GM23338 (cell line): ENCODE measurements at regions not wholly inside any gene's neighbourhood (a gene's known extent, or its start where the extent isn't known, plus 50 kb on each side); places are given as distances from the start of the nearest gene placed in this dataset.

Source experiments
- ATAC-seq: fragments of 200-7000 bp; cut with Tn5 transposase; 3 replicates; pipeline ENCODE4 v1.9.1; 2020
- DNase-seq: peaks from one replicate; pipeline ENCODE4 v3.0.0-alpha.2; 2015; ENCODE audit warnings: low spot score
- H2AFZ ChIP-seq: fragments of 200-600 bp; sonication (generic); 2 replicates; pipeline ENCODE4 v1.8.0; 2016; ENCODE audit warnings: antibody characterized with exemption, mild to moderate bottlenecking, moderate library complexity
- H3F3A ChIP-seq: fragments of 200-600 bp; sonication (generic); replicated peaks from 2 replicates; pipeline ENCODE4 v1.8.0; 2017; ENCODE audit warnings: antibody characterized with exemption, mixed run types, low read depth
- H3K27ac ChIP-seq: fragments of 200-600 bp; sonication (generic); 2 replicates; pipeline ENCODE4 v1.6.1; 2016; ENCODE audit warnings: low read depth
- H3K27me3 ChIP-seq: fragments of 200-600 bp; sonication (generic); 2 replicates; pipeline ENCODE4 v1.8.0; 2016; ENCODE audit warnings: mild to moderate bottlenecking, mixed run types, moderate library complexity; ENCODE audit not compliant: insufficient read depth
- H3K36me3 ChIP-seq: fragments of 200-600 bp; sonication (generic); 2 replicates; pipeline ENCODE4 v1.8.0; 2016; ENCODE audit warnings: mild to moderate bottlenecking; ENCODE audit not compliant: insufficient read depth
- H3K4me1 ChIP-seq: fragments of 200-600 bp; sonication (generic); 2 replicates; pipeline ENCODE4 v1.8.0; 2016; ENCODE audit warnings: mild to moderate bottlenecking, moderate library complexity; ENCODE audit not compliant: insufficient read depth
- H3K4me2 ChIP-seq: fragments of 200-600 bp; sonication (generic); 2 replicates; pipeline ENCODE4 v1.7.1; 2017; ENCODE audit warnings: mixed run types
- H3K4me3 ChIP-seq: fragments of 200-600 bp; sonication (generic); 2 replicates; pipeline ENCODE4 v1.6.1; 2016; ENCODE audit warnings: mixed run types
- H3K79me2 ChIP-seq: fragments of 200-600 bp; sonication (generic); replicated peaks from 2 replicates; pipeline ENCODE4 v1.8.0; 2017; ENCODE audit warnings: mild to moderate bottlenecking; ENCODE audit not compliant: insufficient read depth
- H3K9me2 ChIP-seq: fragments of 200-600 bp; sonication (generic); 2 replicates; pipeline ENCODE4 v1.8.0; 2017; ENCODE audit not compliant: insufficient read depth
- H4K20me1 ChIP-seq: fragments of 200-600 bp; sonication (generic); replicated peaks from 2 replicates; pipeline ENCODE4 v1.8.0; 2017; ENCODE audit warnings: mild to moderate bottlenecking; ENCODE audit not compliant: insufficient read depth
- H3K27ac Mint-ChIP-seq: 2 replicates; pipeline ENCODE4 v1.8.0; 2020; ENCODE audit warnings: inconsistent platforms, mild to moderate bottlenecking, moderate library complexity, mixed read lengths
- H3K27me3 Mint-ChIP-seq: 3 replicates; pipeline ENCODE4 v1.8.0; 2022; ENCODE audit warnings: low read depth, mild to moderate bottlenecking, moderate library complexity, mixed read lengths, inconsistent platforms; ENCODE audit not compliant: insufficient read depth, poor library complexity
- H3K36me3 Mint-ChIP-seq: 3 replicates; pipeline ENCODE4 v1.8.0; 2021; ENCODE audit warnings: low read depth, mild to moderate bottlenecking, inconsistent platforms, moderate library complexity, mixed read lengths
- H3K4me1 Mint-ChIP-seq: 3 replicates; pipeline ENCODE4 v1.8.0; 2020; ENCODE audit warnings: mild to moderate bottlenecking, inconsistent platforms, mixed read lengths
- H3K4me3 Mint-ChIP-seq: 3 replicates; pipeline ENCODE4 v1.8.0; 2021; ENCODE audit warnings: moderate library complexity, mild to moderate bottlenecking, inconsistent platforms, mixed read lengths
- H3K9me3 Mint-ChIP-seq: 3 replicates; pipeline ENCODE4 v1.8.0; 2020; ENCODE audit warnings: moderate library complexity, mild to moderate bottlenecking, inconsistent platforms, mixed read lengths
- CREB1 ChIP-seq: fragments of 250-450 bp; sonication (Bioruptor Pico); IDR thresholded peaks from 2 replicates; pipeline ENCODE4 v1.5.0; 2020; ENCODE audit warnings: low read depth, mild to moderate bottlenecking, moderate library complexity
- STAT1 ChIP-seq: IDR thresholded peaks from one replicate; pipeline ENCODE4 v1.6.1; 2016; ENCODE audit warnings: antibody characterized with exemption; ENCODE audit not compliant: unreplicated experiment
- ZNF331 ChIP-seq: fragments of 250-450 bp; sonication (Bioruptor Pico); IDR thresholded peaks from 2 replicates; pipeline ENCODE4 v1.5.0; 2020; ENCODE audit warnings: low read depth, mild to moderate bottlenecking, moderate library complexity
- TF ChIP-seq, protein P1 (sequence below): IDR thresholded peaks from one replicate; pipeline ENCODE4 v1.6.1; 2018; ENCODE audit warnings: antibody characterized with exemption; ENCODE audit not compliant: unreplicated experiment
- TF ChIP-seq, protein P2 (sequence below): fragments of 250-450 bp; sonication (Bioruptor Pico); IDR thresholded peaks from 2 replicates; pipeline ENCODE4 v1.5.0; 2020; ENCODE audit warnings: mild to moderate bottlenecking, moderate library complexity

DNA sequence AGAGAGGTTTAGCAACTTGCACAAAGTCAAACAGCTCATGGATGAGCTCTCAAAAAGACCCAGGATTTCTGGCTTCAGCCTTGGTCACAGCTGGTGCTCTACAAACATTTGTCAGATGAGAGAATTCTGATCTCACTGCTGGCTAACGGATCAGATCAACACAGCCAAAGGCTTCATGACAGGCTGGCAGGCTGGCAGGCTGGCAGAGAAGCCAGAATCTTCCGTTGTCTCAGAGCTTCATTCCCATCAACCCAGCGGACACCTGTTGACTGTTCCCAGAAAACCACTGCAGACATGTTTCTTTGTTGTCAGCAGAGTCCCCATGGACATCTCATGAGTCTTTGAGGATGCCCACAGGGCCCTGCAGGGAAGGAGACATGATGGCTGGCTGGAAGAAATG lies 303.8 kb upstream of the ASIC2 start:
- Histone ChIP-seq H3K27me3 (no peaks in the 10 kb centered on the region), H2AFZ (no peak overlapping the region), H3F3A (no peaks in the 10 kb centered on the region), H3K4me3 (no peak overlapping the region), H3K79me2 (no peaks in the 10 kb centered on the region; the same call in 1 of the 2 replicates), H3K4me1 (peaks cover 16% of the 10 kb centered on the region; the same call in 1 of the 2 replicates), H3K9me2 (peaks cover 9% of the 10 kb centered on the region), H4K20me1 (no peaks in the 10 kb centered on the region), H3K4me2 (no peak overlapping the region), H3K36me3 (no peaks in the 10 kb centered on the region), H3K27ac (no peak overlapping the region)
- no peak for DNase-seq
- no peaks in the 10 kb centered on the region for H3K27me3 Mint-ChIP-seq
- H3K36me3 Mint-ChIP-seq, result no peaks in the 10 kb centered on the region
- H3K4me3 Mint-ChIP-seq, result no peak overlapping the region
- no peaks in the 10 kb centered on the region for H3K9me3 Mint-ChIP-seq
- TF ChIP-seq, protein P1, sequence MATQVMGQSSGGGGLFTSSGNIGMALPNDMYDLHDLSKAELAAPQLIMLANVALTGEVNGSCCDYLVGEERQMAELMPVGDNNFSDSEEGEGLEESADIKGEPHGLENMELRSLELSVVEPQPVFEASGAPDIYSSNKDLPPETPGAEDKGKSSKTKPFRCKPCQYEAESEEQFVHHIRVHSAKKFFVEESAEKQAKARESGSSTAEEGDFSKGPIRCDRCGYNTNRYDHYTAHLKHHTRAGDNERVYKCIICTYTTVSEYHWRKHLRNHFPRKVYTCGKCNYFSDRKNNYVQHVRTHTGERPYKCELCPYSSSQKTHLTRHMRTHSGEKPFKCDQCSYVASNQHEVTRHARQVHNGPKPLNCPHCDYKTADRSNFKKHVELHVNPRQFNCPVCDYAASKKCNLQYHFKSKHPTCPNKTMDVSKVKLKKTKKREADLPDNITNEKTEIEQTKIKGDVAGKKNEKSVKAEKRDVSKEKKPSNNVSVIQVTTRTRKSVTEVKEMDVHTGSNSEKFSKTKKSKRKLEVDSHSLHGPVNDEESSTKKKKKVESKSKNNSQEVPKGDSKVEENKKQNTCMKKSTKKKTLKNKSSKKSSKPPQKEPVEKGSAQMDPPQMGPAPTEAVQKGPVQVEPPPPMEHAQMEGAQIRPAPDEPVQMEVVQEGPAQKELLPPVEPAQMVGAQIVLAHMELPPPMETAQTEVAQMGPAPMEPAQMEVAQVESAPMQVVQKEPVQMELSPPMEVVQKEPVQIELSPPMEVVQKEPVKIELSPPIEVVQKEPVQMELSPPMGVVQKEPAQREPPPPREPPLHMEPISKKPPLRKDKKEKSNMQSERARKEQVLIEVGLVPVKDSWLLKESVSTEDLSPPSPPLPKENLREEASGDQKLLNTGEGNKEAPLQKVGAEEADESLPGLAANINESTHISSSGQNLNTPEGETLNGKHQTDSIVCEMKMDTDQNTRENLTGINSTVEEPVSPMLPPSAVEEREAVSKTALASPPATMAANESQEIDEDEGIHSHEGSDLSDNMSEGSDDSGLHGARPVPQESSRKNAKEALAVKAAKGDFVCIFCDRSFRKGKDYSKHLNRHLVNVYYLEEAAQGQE, result no peak
- TF ChIP-seq CREB1 (CRISPR knock-in tag) (no peak), STAT1 (no peak), ZNF331 (CRISPR knock-in tag) (no peak)
- TF ChIP-seq, protein P2, sequence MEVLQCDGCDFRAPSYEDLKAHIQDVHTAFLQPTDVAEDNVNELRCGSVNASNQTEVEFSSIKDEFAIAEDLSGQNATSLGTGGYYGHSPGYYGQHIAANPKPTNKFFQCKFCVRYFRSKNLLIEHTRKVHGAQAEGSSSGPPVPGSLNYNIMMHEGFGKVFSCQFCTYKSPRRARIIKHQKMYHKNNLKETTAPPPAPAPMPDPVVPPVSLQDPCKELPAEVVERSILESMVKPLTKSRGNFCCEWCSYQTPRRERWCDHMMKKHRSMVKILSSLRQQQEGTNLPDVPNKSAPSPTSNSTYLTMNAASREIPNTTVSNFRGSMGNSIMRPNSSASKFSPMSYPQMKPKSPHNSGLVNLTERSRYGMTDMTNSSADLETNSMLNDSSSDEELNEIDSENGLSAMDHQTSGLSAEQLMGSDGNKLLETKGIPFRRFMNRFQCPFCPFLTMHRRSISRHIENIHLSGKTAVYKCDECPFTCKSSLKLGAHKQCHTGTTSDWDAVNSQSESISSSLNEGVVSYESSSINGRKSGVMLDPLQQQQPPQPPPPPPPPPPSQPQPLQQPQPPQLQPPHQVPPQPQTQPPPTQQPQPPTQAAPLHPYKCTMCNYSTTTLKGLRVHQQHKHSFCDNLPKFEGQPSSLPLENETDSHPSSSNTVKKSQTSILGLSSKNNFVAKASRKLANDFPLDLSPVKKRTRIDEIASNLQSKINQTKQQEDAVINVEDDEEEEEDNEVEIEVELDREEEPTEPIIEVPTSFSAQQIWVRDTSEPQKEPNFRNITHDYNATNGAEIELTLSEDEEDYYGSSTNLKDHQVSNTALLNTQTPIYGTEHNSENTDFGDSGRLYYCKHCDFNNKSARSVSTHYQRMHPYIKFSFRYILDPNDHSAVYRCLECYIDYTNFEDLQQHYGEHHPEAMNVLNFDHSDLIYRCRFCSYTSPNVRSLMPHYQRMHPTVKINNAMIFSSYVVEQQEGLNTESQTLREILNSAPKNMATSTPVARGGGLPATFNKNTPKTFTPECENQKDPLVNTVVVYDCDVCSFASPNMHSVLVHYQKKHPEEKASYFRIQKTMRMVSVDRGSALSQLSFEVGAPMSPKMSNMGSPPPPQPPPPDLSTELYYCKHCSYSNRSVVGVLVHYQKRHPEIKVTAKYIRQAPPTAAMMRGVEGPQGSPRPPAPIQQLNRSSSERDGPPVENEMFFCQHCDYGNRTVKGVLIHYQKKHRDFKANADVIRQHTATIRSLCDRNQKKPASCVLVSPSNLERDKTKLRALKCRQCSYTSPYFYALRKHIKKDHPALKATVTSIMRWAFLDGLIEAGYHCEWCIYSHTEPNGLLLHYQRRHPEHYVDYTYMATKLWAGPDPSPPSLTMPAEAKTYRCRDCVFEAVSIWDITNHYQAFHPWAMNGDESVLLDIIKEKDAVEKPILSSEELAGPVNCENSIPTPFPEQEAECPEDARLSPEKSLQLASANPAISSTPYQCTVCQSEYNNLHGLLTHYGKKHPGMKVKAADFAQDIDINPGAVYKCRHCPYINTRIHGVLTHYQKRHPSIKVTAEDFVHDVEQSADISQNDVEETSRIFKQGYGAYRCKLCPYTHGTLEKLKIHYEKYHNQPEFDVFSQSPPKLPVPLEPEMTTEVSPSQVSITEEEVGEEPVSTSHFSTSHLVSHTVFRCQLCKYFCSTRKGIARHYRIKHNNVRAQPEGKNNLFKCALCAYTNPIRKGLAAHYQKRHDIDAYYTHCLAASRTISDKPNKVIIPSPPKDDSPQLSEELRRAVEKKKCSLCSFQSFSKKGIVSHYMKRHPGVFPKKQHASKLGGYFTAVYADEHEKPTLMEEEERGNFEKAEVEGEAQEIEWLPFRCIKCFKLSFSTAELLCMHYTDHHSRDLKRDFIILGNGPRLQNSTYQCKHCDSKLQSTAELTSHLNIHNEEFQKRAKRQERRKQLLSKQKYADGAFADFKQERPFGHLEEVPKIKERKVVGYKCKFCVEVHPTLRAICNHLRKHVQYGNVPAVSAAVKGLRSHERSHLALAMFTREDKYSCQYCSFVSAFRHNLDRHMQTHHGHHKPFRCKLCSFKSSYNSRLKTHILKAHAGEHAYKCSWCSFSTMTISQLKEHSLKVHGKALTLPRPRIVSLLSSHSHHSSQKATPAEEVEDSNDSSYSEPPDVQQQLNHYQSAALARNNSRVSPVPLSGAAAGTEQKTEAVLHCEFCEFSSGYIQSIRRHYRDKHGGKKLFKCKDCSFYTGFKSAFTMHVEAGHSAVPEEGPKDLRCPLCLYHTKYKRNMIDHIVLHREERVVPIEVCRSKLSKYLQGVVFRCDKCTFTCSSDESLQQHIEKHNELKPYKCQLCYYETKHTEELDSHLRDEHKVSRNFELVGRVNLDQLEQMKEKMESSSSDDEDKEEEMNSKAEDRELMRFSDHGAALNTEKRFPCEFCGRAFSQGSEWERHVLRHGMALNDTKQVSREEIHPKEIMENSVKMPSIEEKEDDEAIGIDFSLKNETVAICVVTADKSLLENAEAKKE (CRISPR knock-in tag), result no peak
- peaks cover 11% of the 10 kb centered on the region for H3K4me1 Mint-ChIP-seq
- no peak overlapping the region for H3K27ac Mint-ChIP-seq
- ATAC-seq, result no peak
